Stimulated activated CD4-positive, alpha-beta T cell treated with anti-CD3 and anti-CD28 coated beads, Interleukin-2, amount 100 ng/mL, for 24 hours (primary cell): ENCODE measurements at regions not wholly inside any gene's neighbourhood (a gene's known extent, or its start where the extent isn't known, plus 50 kb on each side); places are given as distances from the start of the nearest gene placed in this dataset.
"Not testable (repeated sequence)": the region's sequence is repeated elsewhere in the genome, so short reads cannot be mapped to it uniquely, and the experiment has no call there.

Experiments used
- DNase-seq, 2 donors: peaks; one replicate each; pipeline ENCODE4 v3.0.0-alpha.2; 2020

GRCh38 chr2:8505311-8505920 lies 176.4 kb upstream of the ID2 start:
- DNase-seq: no peak

- no peak for DNase-seq
Observed at GRCh38 chr2:8506746-8507145, 175.1 kb upstream of the ID2 start.

- DNase-seq: no peak
Observed at GRCh38 chr2:8508766-8509165, 173.1 kb upstream of the ID2 start.

- no peak for DNase-seq
Observed at GRCh38 chr2:8509621-8510020, 172.2 kb upstream of the ID2 start.

- not testable (repeated sequence) for DNase-seq
Observed at GRCh38 chr2:8510055-8510454, 171.8 kb upstream of the ID2 start.

- DNase-seq: no peak
Observed at GRCh38 chr2:8510519-8510918, 171.3 kb upstream of the ID2 start.

GRCh38 chr2:8511868-8512612 lies 169.8 kb upstream of the ID2 start:
- DNase-seq: no peak

- no peak for DNase-seq
Observed at GRCh38 chr2:8513601-8514273, 168.1 kb upstream of the ID2 start.

- DNase-seq: no peak
Observed at GRCh38 chr2:8514274-8514662, 167.6 kb upstream of the ID2 start.

GRCh38 chr2:8514796-8515758 lies 166.8 kb upstream of the ID2 start:
- peak; percentile 66 to 67 for DNase-seq

- DNase-seq: peak in 1 of 2 donors; percentile 30
Observed at GRCh38 chr2:8515864-8516533, 165.9 kb upstream of the ID2 start.

GRCh38 chr2:8517850-8518498 lies 163.9 kb upstream of the ID2 start:
- DNase-seq: no peak

- DNase-seq: no peak
Observed at GRCh38 chr2:8518979-8519668, 162.7 kb upstream of the ID2 start.

- no peak for DNase-seq
Observed at GRCh38 chr2:8520791-8521344, 161.0 kb upstream of the ID2 start.

- DNase-seq: no peak
Observed at GRCh38 chr2:8522687-8523086, 159.2 kb upstream of the ID2 start.

GRCh38 chr2:8524388-8524787 lies 157.5 kb upstream of the ID2 start:
- no peak for DNase-seq

- no peak for DNase-seq
Observed at GRCh38 chr2:8524823-8525222, 157.0 kb upstream of the ID2 start.

- no peak for DNase-seq
Observed at GRCh38 chr2:8525236-8525581, 156.6 kb upstream of the ID2 start.

GRCh38 chr2:8525582-8526402 lies 156.1 kb upstream of the ID2 start:
- DNase-seq: no peak

- DNase-seq: no peak
Observed at GRCh38 chr2:8526403-8526696, 155.5 kb upstream of the ID2 start.
